Suprapubic skin (tissue), 4 donors: ENCODE measurements at regions not wholly inside any gene's neighbourhood (a gene's known extent, or its start where the extent isn't known, plus 50 kb on each side); places are given as distances from the start of the nearest gene placed in this dataset.

Source experiments
- CTCF ChIP-seq, 2 donors: fragments of 200-600 bp in 1 of 2; fragments of 450-650 bp in 1 of 2; sonication (generic) in 1 of 2; IDR thresholded peaks; one replicate each; pipeline ENCODE4 v1.5.1; 2016 to 2019; ENCODE audit warnings: antibody characterized with exemption in 2 of 2, mild to moderate bottlenecking in 1 of 2, moderate library complexity in 1 of 2
- POLR2A ChIP-seq, 2 donors: fragments of 450-650 bp; IDR thresholded peaks; one replicate each; pipeline ENCODE4 v1.6.1; 2017; ENCODE audit warnings: antibody characterized with exemption in 2 of 2, mild to moderate bottlenecking in 2 of 2, moderate library complexity in 2 of 2
- POLR2AphosphoS5 ChIP-seq, 3 donors: sonication (generic); formaldehyde crosslinking; IDR thresholded peaks; one replicate each; pipeline ENCODE4 v1.6.1; 2017; ENCODE audit warnings: antibody characterized with exemption in 3 of 3

GRCh38 chr2:121049131-121049530, 235.9 kb downstream of the TFCP2L1 start:
- TF ChIP-seq POLR2AphosphoS5 (IDR thresholded peaks at IDR 0.05) (no peak), CTCF (IDR thresholded peaks at IDR 0.05) (no peak), POLR2A (IDR thresholded peaks at IDR 0.05) (no peak)
